Mucosa of rectum (tissue), 2 donors: ENCODE measurements at regions not wholly inside any gene's neighbourhood (a gene's known extent, or its start where the extent isn't known, plus 50 kb on each side); places are given as distances from the start of the nearest gene placed in this dataset.

Experiments
- H3K27ac ChIP-seq, 2 donors: one replicate each; pipeline ENCODE4 v1.7.0; 2013; ENCODE audit warnings: inconsistent platforms in 2 of 2, low read depth in 2 of 2, low read length in 2 of 2
- H3K27me3 ChIP-seq, 2 donors: one replicate each; pipeline ENCODE4 v1.7.0; 2013; ENCODE audit warnings: low read length in 2 of 2; ENCODE audit not compliant: control insufficient read depth in 2 of 2, insufficient read depth in 2 of 2
- H3K36me3 ChIP-seq, 2 donors: one replicate each; pipeline ENCODE4 v1.7.0; 2013; ENCODE audit warnings: low read length in 2 of 2; ENCODE audit not compliant: control insufficient read depth in 2 of 2, insufficient read depth in 2 of 2
- H3K4me1 ChIP-seq, 2 donors: one replicate each; pipeline ENCODE4 v1.7.0; 2013; ENCODE audit warnings: low read length in 2 of 2, mild to moderate bottlenecking in 1 of 2; ENCODE audit not compliant: control insufficient read depth in 2 of 2, insufficient read depth in 2 of 2
- H3K4me3 ChIP-seq, 2 donors: one replicate each; pipeline ENCODE4 v1.7.0; 2013; ENCODE audit warnings: low read length in 2 of 2
- H3K9ac ChIP-seq, 2 donors: one replicate each; pipeline ENCODE4 v1.7.0; 2013; ENCODE audit warnings: low read length in 2 of 2, low read depth in 1 of 2, mild to moderate bottlenecking in 1 of 2
- H3K9me3 ChIP-seq, 2 donors: one replicate each; pipeline ENCODE4 v1.7.0; 2013; ENCODE audit warnings: low read length in 2 of 2; ENCODE audit not compliant: control insufficient read depth in 2 of 2
- donor health status: healthy.
- donor health status: Normal muscosa, but diverticular disease.

- Histone ChIP-seq H3K27ac (no peak overlapping the region), H3K4me3 (no peak overlapping the region), H3K36me3 (no peaks in the 10 kb centered on the region), H3K27me3 (no peaks in the 10 kb centered on the region), H3K9ac (no peak overlapping the region), H3K4me1 (no peaks in the 10 kb centered on the region), H3K9me3 (no peaks in the 10 kb centered on the region)
Measured at GRCh38 chr1:106608841-106609240, 447.6 kb upstream of the PRMT6 start.

- H3K27me3 ChIP-seq, result no peaks in the 10 kb centered on the region
- no peak overlapping the region for H3K4me3 ChIP-seq
- no peaks in the 10 kb centered on the region for H3K9me3 ChIP-seq
- no peaks in the 10 kb centered on the region for H3K4me1 ChIP-seq
- H3K36me3 ChIP-seq, result no peaks in the 10 kb centered on the region
- no peak overlapping the region for H3K9ac ChIP-seq
- no peak overlapping the region for H3K27ac ChIP-seq
Measured at GRCh38 chr1:106613068-106613467, 443.4 kb upstream of the PRMT6 start.

GRCh38 chr1:106613861-106614260 is 442.6 kb upstream of the PRMT6 start:
- Histone ChIP-seq H3K4me1 (no peaks in the 10 kb centered on the region), H3K9me3 (no peaks in the 10 kb centered on the region), H3K27me3 (no peaks in the 10 kb centered on the region), H3K36me3 (no peaks in the 10 kb centered on the region), H3K9ac (no peak overlapping the region), H3K4me3 (no peak overlapping the region), H3K27ac (no peak overlapping the region)

GRCh38 chr1:106615473-106615872 is 441.0 kb upstream of the PRMT6 start:
- no peak overlapping the region for H3K9ac ChIP-seq
- no peak overlapping the region for H3K4me3 ChIP-seq
- no peaks in the 10 kb centered on the region for H3K36me3 ChIP-seq
- no peaks in the 10 kb centered on the region for H3K9me3 ChIP-seq
- H3K27me3 ChIP-seq, result no peaks in the 10 kb centered on the region
- no peaks in the 10 kb centered on the region for H3K4me1 ChIP-seq
- H3K27ac ChIP-seq, result no peak overlapping the region

GRCh38 chr1:106619080-106619826 is 437.2 kb upstream of the PRMT6 start:
- no peak overlapping the region for H3K9ac ChIP-seq
- no peak overlapping the region for H3K27ac ChIP-seq
- H3K27me3 ChIP-seq, result no peaks in the 10 kb centered on the region
- H3K9me3 ChIP-seq, result no peaks in the 10 kb centered on the region
- no peak overlapping the region for H3K4me3 ChIP-seq
- H3K36me3 ChIP-seq, result no peaks in the 10 kb centered on the region
- no peaks in the 10 kb centered on the region for H3K4me1 ChIP-seq

GRCh38 chr1:106619827-106620134 is 436.7 kb upstream of the PRMT6 start:
- no peak overlapping the region for H3K27ac ChIP-seq
- no peaks in the 10 kb centered on the region for H3K9me3 ChIP-seq
- no peak overlapping the region for H3K4me3 ChIP-seq
- no peaks in the 10 kb centered on the region for H3K36me3 ChIP-seq
- H3K4me1 ChIP-seq, result no peaks in the 10 kb centered on the region
- H3K9ac ChIP-seq, result no peak overlapping the region
- no peaks in the 10 kb centered on the region for H3K27me3 ChIP-seq

GRCh38 chr1:106620521-106620954 is 435.9 kb upstream of the PRMT6 start:
- no peaks in the 10 kb centered on the region for H3K9me3 ChIP-seq
- no peaks in the 10 kb centered on the region for H3K4me1 ChIP-seq
- H3K4me3 ChIP-seq, result no peak overlapping the region
- H3K27me3 ChIP-seq, result no peaks in the 10 kb centered on the region
- H3K36me3 ChIP-seq, result no peaks in the 10 kb centered on the region
- H3K27ac ChIP-seq, result no peak overlapping the region
- no peak overlapping the region for H3K9ac ChIP-seq

GRCh38 chr1:106621853-106622252 is 434.6 kb upstream of the PRMT6 start:
- Histone ChIP-seq H3K4me1 (no peaks in the 10 kb centered on the region), H3K9ac (no peak overlapping the region), H3K27me3 (no peaks in the 10 kb centered on the region), H3K4me3 (no peak overlapping the region), H3K27ac (no peak overlapping the region), H3K36me3 (no peaks in the 10 kb centered on the region), H3K9me3 (no peaks in the 10 kb centered on the region)

GRCh38 chr1:106637566-106637965 is 418.9 kb upstream of the PRMT6 start:
- Histone ChIP-seq H3K27ac (no peak overlapping the region), H3K27me3 (no peaks in the 10 kb centered on the region), H3K9ac (no peak overlapping the region), H3K4me1 (no peaks in the 10 kb centered on the region), H3K9me3 (no peaks in the 10 kb centered on the region), H3K36me3 (no peaks in the 10 kb centered on the region), H3K4me3 (no peak overlapping the region)

GRCh38 chr1:106646261-106646784 is 410.2 kb upstream of the PRMT6 start:
- H3K4me1 ChIP-seq, result no peaks in the 10 kb centered on the region
- no peaks in the 10 kb centered on the region for H3K36me3 ChIP-seq
- H3K27me3 ChIP-seq, result no peaks in the 10 kb centered on the region
- no peaks in the 10 kb centered on the region for H3K9me3 ChIP-seq
- H3K9ac ChIP-seq, result no peak overlapping the region
- H3K27ac ChIP-seq, result no peak overlapping the region
- H3K4me3 ChIP-seq, result no peak overlapping the region
